ENCODE measurements at regions not wholly inside any gene's neighbourhood (a gene's known extent, or its start where the extent isn't known, plus 50 kb on each side); places are given as distances from the start of the nearest gene placed in this dataset.
"Not testable (repeated sequence)": the region's sequence is repeated elsewhere in the genome, so short reads cannot be mapped to it uniquely, and the experiment has no call there.

DNA sequence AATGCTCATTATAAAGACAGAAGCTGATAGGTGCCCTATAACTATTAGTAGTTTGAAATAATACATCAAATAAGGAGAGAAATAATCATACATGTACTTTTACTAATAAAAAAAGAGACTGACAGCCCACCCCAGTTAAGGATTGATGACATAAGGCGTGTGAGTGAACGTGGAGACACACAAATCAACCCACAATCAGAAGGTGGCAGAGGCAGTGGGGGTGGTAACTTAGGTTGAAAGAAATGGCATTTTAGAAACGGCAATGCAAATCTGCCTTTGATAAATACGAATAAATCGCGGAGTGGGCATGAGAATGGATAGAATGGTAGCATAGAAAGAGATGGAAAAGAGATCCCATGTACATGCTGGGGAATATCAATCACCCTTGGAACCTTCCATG is 256.2 kb upstream of the ATP10A start:
- DNase-seq = no peak

DNA sequence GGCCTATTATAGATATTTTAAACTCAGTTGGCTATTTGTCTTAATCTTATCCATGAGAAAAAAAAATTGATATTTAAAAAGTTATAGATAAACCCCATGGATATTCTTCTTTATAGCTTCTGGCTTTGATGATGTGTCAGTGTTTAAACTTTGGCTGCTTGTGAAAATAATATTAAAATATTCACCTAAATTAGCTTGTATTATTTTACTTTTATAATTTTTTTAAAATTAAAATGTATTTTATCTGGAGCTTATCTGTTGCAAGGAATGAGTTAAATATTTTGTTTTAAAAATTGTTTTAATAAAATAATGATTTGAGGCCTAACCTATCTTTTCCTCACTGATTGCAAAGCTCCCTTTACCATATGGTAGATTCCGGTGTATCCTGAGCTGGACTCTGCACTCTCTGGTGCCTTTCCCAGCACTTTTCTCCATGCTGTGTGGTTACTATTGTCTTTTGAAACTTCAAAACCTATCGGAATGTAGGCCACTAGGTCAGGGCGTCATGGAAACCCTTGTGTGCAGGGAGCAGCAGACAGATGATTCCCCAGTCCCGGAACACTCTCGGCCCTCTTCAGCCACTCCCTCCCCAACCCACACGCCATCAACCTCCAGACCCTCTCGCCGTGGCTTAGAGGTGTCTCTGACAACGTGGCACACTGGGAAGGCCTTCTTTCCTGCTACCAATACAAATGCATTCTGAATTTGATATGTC is 252.3 kb upstream of the ATP10A start:
- no peak for DNase-seq

DNA sequence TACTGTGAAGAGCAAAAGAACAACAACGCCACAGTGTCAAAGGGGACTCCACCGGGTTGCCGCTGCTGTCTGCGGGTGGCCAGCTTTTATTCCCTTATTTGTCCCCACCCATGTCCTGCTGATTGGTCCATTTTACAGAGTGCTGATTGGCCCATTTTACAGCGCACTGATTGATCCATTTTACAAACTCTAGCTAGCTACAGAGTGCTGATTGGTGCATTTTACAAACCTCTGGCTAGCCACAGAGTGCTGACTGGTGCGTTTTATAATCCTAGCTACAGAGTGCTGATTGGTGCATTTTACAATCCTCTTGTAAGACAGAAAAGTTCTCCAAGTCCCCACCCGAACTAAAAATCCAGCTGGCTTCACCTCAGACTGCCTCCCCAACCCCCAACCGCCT is 251.0 kb upstream of the ATP10A start:
- not testable (repeated sequence) for DNase-seq

DNA sequence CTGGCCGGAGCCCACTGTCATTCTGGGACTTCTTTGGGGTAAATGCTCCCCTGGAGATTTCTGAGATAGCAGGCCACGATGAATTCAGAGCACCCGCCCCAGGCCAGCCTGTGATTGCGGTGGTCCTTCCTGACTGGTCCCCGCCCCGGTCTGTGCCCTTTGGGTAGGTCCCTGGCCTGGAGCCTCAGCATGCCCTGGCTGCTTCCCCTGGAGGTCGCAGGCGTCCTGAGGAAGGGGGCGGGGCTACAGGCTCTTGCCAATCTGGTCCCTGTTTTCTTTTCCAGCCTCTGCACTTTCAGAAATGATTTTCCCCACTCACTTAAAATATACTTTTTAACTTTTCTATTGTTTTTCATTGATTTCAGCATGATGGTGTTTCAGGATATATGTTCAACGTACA is 250.2 kb upstream of the ATP10A start:
- no peak for DNase-seq

- no peak for DNase-seq
Observed at GRCh38 chr15:26109203-26109602, 246.1 kb upstream of the ATP10A start.

DNA sequence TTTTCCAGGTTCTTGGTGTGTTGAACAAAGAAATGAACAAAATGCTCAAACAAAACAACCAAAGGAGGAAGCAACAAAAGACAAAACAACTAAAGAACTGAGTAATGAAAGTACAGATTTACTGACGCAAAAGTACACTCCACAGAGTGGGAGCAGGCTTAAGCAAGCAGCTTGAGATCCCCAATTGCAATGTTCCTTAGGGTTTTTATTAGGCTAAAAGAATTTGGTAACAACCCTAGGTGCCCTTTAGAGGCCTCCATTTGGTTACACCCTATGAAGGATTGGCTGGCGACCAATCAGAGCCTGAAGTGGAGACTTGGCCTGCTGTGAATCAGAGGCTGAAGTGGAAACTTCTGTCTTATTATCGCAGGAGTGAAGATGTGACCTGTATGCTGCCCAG is 243.4 kb upstream of the ATP10A start:
- no peak for DNase-seq

- no peak for DNase-seq
Observed at GRCh38 chr15:26103002-26103404, 239.9 kb upstream of the ATP10A start.

- DNase-seq = no peak
Observed at GRCh38 chr15:26102365-26102764, 239.2 kb upstream of the ATP10A start.

GRCh38 chr15:26101443-26101842 is 238.3 kb upstream of the ATP10A start:
- DNase-seq = no peak

- DNase-seq = no peak
Observed at GRCh38 chr15:26098801-26099200, 235.7 kb upstream of the ATP10A start.

DNA sequence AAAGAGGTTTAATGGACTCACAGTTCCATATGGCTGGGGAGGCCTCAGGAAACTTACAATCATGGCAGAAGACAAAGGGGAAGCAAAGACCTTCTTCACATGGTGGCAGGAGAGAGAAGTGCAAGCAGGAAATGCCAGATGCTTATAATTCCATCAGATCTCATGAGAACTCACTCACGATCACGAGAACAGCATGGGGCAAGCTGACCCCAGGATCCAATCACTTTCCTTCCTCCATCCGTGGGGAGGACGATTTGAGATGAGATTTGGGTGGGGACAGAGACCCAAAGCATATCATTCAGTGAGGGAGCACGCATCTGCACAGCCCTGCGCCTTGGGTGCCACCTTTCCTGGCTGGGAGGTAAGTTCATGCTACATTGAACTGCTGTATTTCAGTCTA is 234.1 kb upstream of the ATP10A start:
- DNase-seq = no peak

DNA sequence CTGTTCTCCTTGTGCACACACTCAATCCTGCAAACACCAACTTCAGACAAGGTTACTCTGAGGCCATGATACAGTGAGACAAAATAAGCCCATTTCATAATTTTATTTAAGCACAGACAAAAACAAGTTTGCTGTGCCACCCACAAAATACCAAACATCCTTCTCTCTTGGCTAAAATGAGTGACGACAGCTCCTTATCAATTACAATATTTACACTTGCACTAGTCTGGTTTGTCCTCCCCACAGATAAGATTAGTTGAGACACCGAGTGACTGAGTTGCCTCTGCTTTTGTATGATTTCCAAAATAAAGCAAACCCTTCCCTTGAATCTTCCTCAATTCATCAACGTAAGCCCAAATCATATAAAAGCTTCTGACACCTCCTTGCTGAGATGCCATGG is 233.5 kb upstream of the ATP10A start:
- no peak for DNase-seq

DNA sequence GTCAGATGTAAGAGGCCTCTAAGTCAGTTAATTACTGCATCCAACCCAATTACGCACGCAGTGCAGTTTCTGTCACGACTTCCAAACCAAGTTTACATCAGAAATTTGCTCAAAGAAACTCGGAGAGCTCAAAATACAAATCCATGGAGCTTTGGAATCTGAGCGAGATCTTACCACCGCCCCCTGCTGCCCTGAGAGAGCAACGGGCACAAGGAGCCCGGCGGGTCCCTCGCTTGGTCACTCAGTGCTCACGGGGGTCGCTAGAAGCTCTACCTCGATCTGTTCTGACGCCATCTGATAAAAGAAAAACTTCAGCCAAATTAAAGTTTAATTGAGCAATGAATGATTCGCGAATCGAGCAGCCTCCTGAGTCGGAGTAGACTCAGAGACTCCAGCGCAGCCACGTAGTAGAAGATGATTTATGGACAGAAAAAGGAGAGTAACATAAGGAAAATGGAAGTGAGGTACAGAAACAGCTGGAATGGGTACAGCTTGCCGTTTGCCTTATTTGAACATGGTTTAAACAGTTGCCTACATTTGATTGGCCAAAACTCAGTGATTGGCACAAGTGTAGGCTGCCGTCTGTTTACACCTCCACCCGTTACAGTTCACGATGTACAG is 232.7 kb upstream of the ATP10A start:
- DNase-seq = no peak

DNA sequence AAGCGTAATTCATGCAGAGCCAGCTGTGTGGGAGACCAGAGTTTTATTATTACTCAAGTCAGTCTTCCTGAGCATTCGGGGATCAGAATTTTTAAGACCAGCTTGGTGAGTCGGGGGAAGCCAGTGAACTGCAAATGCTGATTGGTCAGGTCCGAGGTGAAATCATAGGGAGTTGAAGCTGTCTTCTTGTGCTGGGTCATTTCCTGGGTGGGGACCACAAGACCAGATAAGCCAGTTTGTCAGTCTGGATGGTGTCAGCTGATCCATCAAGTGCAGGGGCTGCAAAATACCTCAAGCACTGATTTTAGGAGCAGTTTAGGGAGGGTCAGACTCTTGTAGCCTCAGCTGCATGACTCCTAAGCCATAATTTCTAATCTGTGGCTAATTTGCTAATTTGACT is 228.1 kb upstream of the ATP10A start:
- DNase-seq = no peak

- no peak for DNase-seq
Observed at GRCh38 chr15:26087881-26088280, 224.8 kb upstream of the ATP10A start.

DNA sequence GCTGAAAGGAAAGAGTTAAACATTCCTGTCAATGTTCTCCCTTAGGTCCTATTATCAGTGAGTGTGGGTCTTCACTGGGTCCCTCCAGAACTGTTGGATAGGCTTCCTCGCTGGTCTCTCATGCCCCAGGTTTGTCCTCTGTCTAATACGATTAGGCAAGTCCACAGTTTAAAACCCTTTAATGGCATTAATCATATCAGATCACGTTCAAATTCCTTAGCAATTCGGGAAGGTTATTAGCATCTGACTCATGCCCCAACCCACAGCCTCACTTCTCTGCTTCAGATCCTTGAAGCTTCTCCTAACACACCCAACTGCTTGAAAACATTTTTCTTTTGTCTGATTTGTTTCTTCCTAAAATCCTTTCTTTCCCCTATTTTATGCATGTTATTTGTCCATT is 224.3 kb upstream of the ATP10A start:
- DNase-seq = no peak

- DNase-seq = no peak
Observed at GRCh38 chr15:26084771-26085170, 221.6 kb upstream of the ATP10A start.

DNA sequence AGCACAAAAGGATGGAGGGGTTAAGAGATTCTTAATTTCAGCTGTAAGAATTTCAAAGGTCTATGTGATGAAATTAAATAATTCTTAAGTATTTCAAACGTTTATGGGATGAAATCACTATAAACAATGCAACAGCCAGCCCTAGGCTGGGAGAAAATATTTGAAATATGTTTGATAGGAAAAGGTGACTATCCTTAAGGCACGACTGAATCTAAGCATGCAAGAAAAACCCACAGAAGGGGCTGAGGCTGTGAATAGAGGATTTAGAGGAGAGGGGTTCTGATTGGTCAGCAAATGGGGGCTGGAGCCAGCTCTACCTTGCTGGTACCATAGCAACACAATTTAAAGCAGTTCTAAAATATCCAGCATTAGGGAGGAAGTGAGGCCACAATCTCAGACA is 220.8 kb upstream of the ATP10A start:
- no peak for DNase-seq

DNA sequence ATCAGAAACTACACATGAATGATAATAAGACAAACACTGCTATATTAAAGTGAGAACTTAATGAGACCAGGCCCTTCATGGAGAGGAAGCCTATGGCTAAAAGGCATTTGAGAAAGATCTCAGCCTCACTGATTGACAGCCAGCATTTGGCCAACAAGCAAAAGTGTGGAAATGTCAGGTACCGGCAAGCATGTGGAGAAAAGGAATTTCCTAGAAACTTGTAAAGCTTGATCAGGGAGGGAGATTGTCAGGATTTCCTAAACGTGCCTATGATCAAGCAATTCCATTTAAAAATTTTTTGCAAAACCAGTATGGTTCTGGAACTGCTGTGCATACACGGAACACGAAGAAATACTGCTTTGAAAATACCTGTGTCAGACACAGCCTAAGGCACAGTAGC is 220.3 kb upstream of the ATP10A start:
- no peak for DNase-seq

GRCh38 chr15:26082221-26083109 is 219.3 kb upstream of the ATP10A start:
- DNase-seq = peak; percentile 93

DNA sequence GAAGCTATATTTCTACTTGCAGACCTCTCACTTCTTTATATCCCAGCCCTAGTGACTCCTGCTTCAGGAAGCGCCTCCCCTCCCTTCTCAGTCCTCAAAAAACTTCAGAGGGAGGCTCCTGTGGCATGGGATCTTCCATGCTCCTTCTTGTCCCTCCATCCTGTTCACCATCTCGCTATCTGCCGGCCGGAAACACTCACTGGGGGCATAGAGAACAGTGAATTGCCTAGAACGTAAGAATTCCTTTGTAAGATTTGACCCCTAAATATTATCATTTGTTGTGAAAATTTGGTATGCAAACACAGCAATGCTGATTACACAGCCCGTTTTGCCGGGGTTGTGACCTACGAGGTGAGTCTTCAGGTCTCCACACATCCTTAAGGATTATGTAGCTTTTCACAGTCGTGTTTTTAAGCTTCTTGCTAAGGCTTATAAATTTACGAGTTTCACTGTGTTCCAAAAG is 218.7 kb upstream of the ATP10A start:
- no peak for DNase-seq

- DNase-seq = no peak
Observed at GRCh38 chr15:26075770-26076169, 212.6 kb upstream of the ATP10A start.

Data from occipital lobe (tissue), 1 donor.